PFSK-1 (cell line): ENCODE measurements at regions not wholly inside any gene's neighbourhood (a gene's known extent, or its start where the extent isn't known, plus 50 kb on each side); places are given as distances from the start of the nearest gene placed in this dataset.

ENCODE experiments used
- FOXP2 ChIP-seq: optimal IDR thresholded peaks from 2 replicates; pipeline ENCODE3; 2011; ENCODE audit warnings: borderline replicate concordance, control low read depth, inconsistent platforms; ENCODE audit not compliant: insufficient read depth; ENCODE audit errors: extremely low read length, extremely low read depth
- POLR2AphosphoS5 ChIP-seq: IDR thresholded peaks from 2 replicates; pipeline ENCODE4 v1.6.1; 2012; ENCODE audit warnings: low read depth, mild to moderate bottlenecking, control low read depth, low read length, moderate library complexity
- REST ChIP-seq, 2 experiments: IDR thresholded peaks; 2 replicates each; pipeline versions ENCODE4 v1.6.1 to v1.8.0; 2011 to 2012; ENCODE audit warnings: low read depth in 2 of 2, low read length in 2 of 2, control low read depth in 1 of 2, inconsistent platforms in 1 of 2, mild to moderate bottlenecking in 1 of 2, moderate library complexity in 1 of 2; ENCODE audit not compliant: insufficient read depth in 1 of 2
- SIN3A ChIP-seq: IDR thresholded peaks from 2 replicates; pipeline ENCODE4 v1.6.1; 2012; ENCODE audit warnings: mild to moderate bottlenecking, low read length, moderate library complexity, borderline replicate concordance; ENCODE audit not compliant: insufficient read depth
- TAF1 ChIP-seq: IDR thresholded peaks from 2 replicates; pipeline ENCODE4 v1.6.1; 2012; ENCODE audit warnings: low read length, control low read depth, borderline replicate concordance; ENCODE audit not compliant: insufficient read depth

- no peak for TF ChIP-seq POLR2AphosphoS5
- no peak for TF ChIP-seq FOXP2
- no peak for TF ChIP-seq SIN3A
- no peak for TF ChIP-seq TAF1
- TF ChIP-seq REST (IDR thresholded peaks at IDR 0.05; ENCODE audit: insufficient read depth in 1 of 2, low read depth in 2 of 2, low read length in 2 of 2), result no peak
Observed at GRCh38 chr13:105389373-105389772, 1146.1 kb downstream of the EFNB2 start.

DNA sequence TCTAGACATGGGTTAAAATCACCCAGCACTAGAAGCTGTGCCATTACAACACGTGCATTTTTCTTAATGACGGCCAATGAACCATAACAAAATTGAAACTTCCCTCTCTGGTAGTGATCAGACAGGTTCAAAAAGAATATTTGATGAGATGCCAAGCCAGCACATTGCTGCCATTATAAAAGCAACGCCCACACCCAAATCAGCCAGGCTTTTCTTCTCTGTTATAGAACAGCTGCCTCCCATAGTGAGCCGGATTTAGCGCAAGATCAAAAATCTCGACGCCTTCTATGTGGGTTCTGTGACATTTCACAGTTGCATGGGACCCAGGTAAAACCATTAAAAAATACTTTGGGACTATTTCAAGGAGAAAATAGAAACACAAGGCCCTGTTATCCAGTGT lies 1158.0 kb downstream of the EFNB2 start:
- TF ChIP-seq SIN3A (no peak), REST (IDR thresholded peaks at IDR 0.05; ENCODE audit: insufficient read depth in 1 of 2, low read depth in 2 of 2, low read length in 2 of 2) (no peak), POLR2AphosphoS5 (no peak), TAF1 (no peak), FOXP2 (no peak)

- TF ChIP-seq SIN3A (no peak), REST (IDR thresholded peaks at IDR 0.05; ENCODE audit: insufficient read depth in 1 of 2, low read depth in 2 of 2, low read length in 2 of 2) (no peak)
Observed at GRCh38 chr13:105370011-105370650, 1165.3 kb downstream of the EFNB2 start.

GRCh38 chr13:105368781-105369180 lies 1166.7 kb downstream of the EFNB2 start:
- TF ChIP-seq TAF1 (no peak), SIN3A (no peak), FOXP2 (no peak), POLR2AphosphoS5 (no peak), REST (IDR thresholded peaks at IDR 0.05; ENCODE audit: insufficient read depth in 1 of 2, low read depth in 2 of 2, low read length in 2 of 2) (no peak)

- TF ChIP-seq FOXP2 (no peak), REST (IDR thresholded peaks at IDR 0.05; ENCODE audit: insufficient read depth in 1 of 2, low read depth in 2 of 2, low read length in 2 of 2) (no peak), SIN3A (no peak), POLR2AphosphoS5 (no peak), TAF1 (no peak)
Observed at GRCh38 chr13:105365831-105366230, 1169.6 kb downstream of the EFNB2 start.
